HCT116 (cell line): ENCODE measurements at regions not wholly inside any gene's neighbourhood (a gene's known extent, or its start where the extent isn't known, plus 50 kb on each side); places are given as distances from the start of the nearest gene placed in this dataset.

Source experiments
- ATAC-seq: fragments of 200-7000 bp; cut with Tn5 transposase; 2 replicates; pipeline ENCODE4 v1.9.1; 2020; ENCODE audit warnings: mild to moderate bottlenecking, moderate library complexity
- BruUV-seq: library from RNA; stranded (reverse); fragments of 400-500 nt; replicated peaks from 2 replicates; lab custom pipeline; 2021; lab: Mats Ljungman, UMichigan
- CTCF ChIA-PET: fragments of 300-600 bp; sonication (Branson Sonifier 250); formaldehyde crosslinking; loops from one replicate; lab custom pipeline; 2021; ENCODE audit warnings: antibody characterized with exemption; lab: Charles Lee
- POLR2A ChIA-PET: fragments of 300-600, 350-600 bp; sonication (Branson Sonifier 250); formaldehyde crosslinking; loops from one replicate; lab custom pipeline; 2021; ENCODE audit warnings: antibody characterized with exemption; lab: Charles Lee
- RAD21 ChIA-PET, 2 experiments: fragments of 300-600 bp; sonication (Branson Sonifier 250); formaldehyde crosslinking; loops; one replicate each; lab custom pipeline; 2023; ENCODE audit warnings: low total read pairs in 2 of 2; ENCODE audit not compliant: uncharacterized antibody in 2 of 2, unreplicated experiment in 2 of 2, low non-redundant PET in 1 of 2; lab: Charles Lee
- DNase-seq: peaks from one replicate; pipeline ENCODE4 v3.0.0-alpha.2; 2010; ENCODE audit warnings: low read depth, low spot score
- H2AFZ ChIP-seq: fragments of 200-600 bp; shearing (Covaris generic), sonication (generic); 2 replicates; pipeline ENCODE4 v1.6.1; 2017; ENCODE audit warnings: low read depth, mixed run types, mixed read lengths, antibody characterized with exemption, low read length; ENCODE audit not compliant: poor library complexity, severe bottlenecking
- H3K27ac ChIP-seq: 2 replicates; pipeline ENCODE4 v1.5.1; 2012; ENCODE audit warnings: low read depth, low read length
- H3K27me3 ChIP-seq: fragments of 200-600 bp; sonication (generic); 2 replicates; pipeline ENCODE4 v1.6.1; 2016; ENCODE audit warnings: mixed run types, low read length, mixed read lengths; ENCODE audit not compliant: insufficient read depth
- H3K36me3 ChIP-seq, 2 experiments: fragments of 200-500 bp in 1 of 2; fragments of 200-600 bp in 1 of 2; sonication (Bioruptor generic) in 1 of 2; sonication (generic) in 1 of 2; 2 replicates each; pipeline versions ENCODE4 v1.5.1 to v1.6.1; 2014 to 2016; ENCODE audit warnings: low read length in 2 of 2, inconsistent platforms in 1 of 2, mixed read lengths in 1 of 2, mixed run types in 1 of 2; ENCODE audit not compliant: insufficient read depth in 2 of 2, control insufficient read depth in 1 of 2
- H3K4me1 ChIP-seq, 2 experiments: fragments of 200-600 bp in 1 of 2; sonication (generic) in 1 of 2; 2 replicates each; pipeline versions ENCODE4 v1.5.1 to v1.6.1; 2012 to 2017; ENCODE audit warnings: low read length in 2 of 2, inconsistent platforms in 1 of 2, mild to moderate bottlenecking in 1 of 2, mixed read lengths in 1 of 2, mixed run types in 1 of 2, moderate library complexity in 1 of 2; ENCODE audit not compliant: insufficient read depth in 2 of 2, control insufficient read depth in 1 of 2
- H3K4me2 ChIP-seq: fragments of 200-600 bp; sonication (generic); 2 replicates; pipeline ENCODE4 v1.6.1; 2017; ENCODE audit warnings: mixed run types, low read length, mixed read lengths
- H3K4me3 ChIP-seq, 2 experiments: fragments of 200-600 bp in 1 of 2; sonication (generic) in 1 of 2; replicated peaks in 1 of 2; 2 replicates each; pipeline ENCODE4 v1.5.1; 2011 to 2016; ENCODE audit warnings: low read length in 2 of 2, control low read depth in 1 of 2, low read depth in 1 of 2, mild to moderate bottlenecking in 1 of 2, mixed read lengths in 1 of 2, mixed run types in 1 of 2
- H3K79me2 ChIP-seq: fragments of 200-600 bp; sonication (generic); 2 replicates; pipeline ENCODE4 v1.6.1; 2017; ENCODE audit warnings: mild to moderate bottlenecking, mixed run types, low read length, moderate library complexity, mixed read lengths; ENCODE audit not compliant: insufficient read depth
- H3K9ac ChIP-seq: fragments of 200-600 bp; sonication (generic); 2 replicates; pipeline ENCODE4 v1.6.1; 2016; ENCODE audit warnings: low read length, mixed read lengths
- H3K9me2 ChIP-seq: fragments of 200-600 bp; sonication (generic), shearing (Covaris generic); 2 replicates; pipeline ENCODE4 v1.6.1; 2017; ENCODE audit warnings: mixed run types, mild to moderate bottlenecking, moderate library complexity; ENCODE audit not compliant: insufficient read depth
- H3K9me3 ChIP-seq, 2 experiments: fragments of 200-500 bp in 1 of 2; fragments of 200-600 bp in 1 of 2; sonication (Bioruptor generic) in 1 of 2; sonication (generic) in 1 of 2; 2 replicates each; pipeline ENCODE4 v1.6.1; 2014 to 2017; ENCODE audit warnings: low read length in 2 of 2, mixed read lengths in 2 of 2, inconsistent platforms in 1 of 2, low read depth in 1 of 2, mild to moderate bottlenecking in 1 of 2, mixed run types in 1 of 2, moderate library complexity in 1 of 2; ENCODE audit not compliant: control insufficient read depth in 1 of 2, insufficient read depth in 1 of 2
- H4K20me1 ChIP-seq: fragments of 200-600 bp; sonication (generic), shearing (Covaris generic); 2 replicates; pipeline ENCODE4 v1.6.1; 2017; ENCODE audit warnings: mixed run types, mild to moderate bottlenecking, moderate library complexity; ENCODE audit not compliant: insufficient read depth
- ATF3 ChIP-seq: IDR thresholded peaks from 2 replicates; pipeline ENCODE4 v1.6.1; 2012
- CBX3 ChIP-seq: IDR thresholded peaks from 2 replicates; pipeline ENCODE4 v1.6.1; 2012; ENCODE audit warnings: low read depth
- CEBPB ChIP-seq: IDR thresholded peaks from 2 replicates; pipeline ENCODE4 v1.6.1; 2012; ENCODE audit warnings: low read depth
- EGR1 ChIP-seq: IDR thresholded peaks from 2 replicates; pipeline ENCODE4 v1.6.1; 2012; ENCODE audit warnings: low read depth
- ELF1 ChIP-seq: IDR thresholded peaks from 2 replicates; pipeline ENCODE4 v1.6.1; 2012; ENCODE audit warnings: low read depth, borderline replicate concordance
- EZH2 ChIP-seq: fragments of 200-600 bp; sonication (generic); IDR thresholded peaks from 2 replicates; pipeline ENCODE4 v1.6.1; 2017; ENCODE audit warnings: antibody characterized with exemption, mixed run types
- EZH2phosphoT487 ChIP-seq: fragments of 200-600 bp; IDR thresholded peaks from 2 replicates; pipeline ENCODE4 v1.6.1; 2018; ENCODE audit warnings: antibody characterized with exemption, borderline replicate concordance
- FOSL1 ChIP-seq: IDR thresholded peaks from 2 replicates; pipeline ENCODE4 v1.6.1; 2012; ENCODE audit warnings: low read depth
- JUND ChIP-seq: IDR thresholded peaks from 2 replicates; pipeline ENCODE4 v1.6.1; 2012
- POLR2A ChIP-seq: IDR thresholded peaks from 2 replicates; pipeline ENCODE4 v1.7.0; 2011; ENCODE audit warnings: borderline replicate concordance; ENCODE audit not compliant: insufficient read depth, insufficient read length; ENCODE audit errors: extremely low read depth
- RAD21 ChIP-seq: IDR thresholded peaks from 2 replicates; pipeline ENCODE4 v1.6.1; 2012; ENCODE audit warnings: low read depth, mild to moderate bottlenecking
- SRF ChIP-seq: IDR thresholded peaks from 2 replicates; pipeline ENCODE4 v1.6.1; 2012; ENCODE audit warnings: low read depth
- TCF7L2 ChIP-seq: IDR thresholded peaks from 2 replicates; pipeline ENCODE4 v1.7.0; 2011; ENCODE audit warnings: borderline replicate concordance, inconsistent platforms; ENCODE audit not compliant: insufficient read depth, insufficient read length; ENCODE audit errors: extremely low read depth
- YY1 ChIP-seq: IDR thresholded peaks from 2 replicates; pipeline ENCODE4 v1.6.1; 2011; ENCODE audit warnings: low read length, low read depth, moderate library complexity, mild to moderate bottlenecking; ENCODE audit not compliant: insufficient replicate concordance; ENCODE audit errors: extremely low read depth
- ZBTB33 ChIP-seq: IDR thresholded peaks from 2 replicates; pipeline ENCODE4 v1.6.1; 2011; ENCODE audit warnings: mild to moderate bottlenecking, low read length, moderate library complexity; ENCODE audit not compliant: insufficient replicate concordance; ENCODE audit errors: extremely low read depth
- ZFX ChIP-seq: fragments of 450-650 bp; IDR thresholded peaks from 2 replicates; pipeline ENCODE4 v1.6.1; 2017
- ZNF274 ChIP-seq: fragments of 200-500 bp; sonication (Bioruptor generic); IDR thresholded peaks from 2 replicates; pipeline ENCODE4 v1.6.1; 2014; ENCODE audit warnings: mild to moderate bottlenecking, low read depth, low read length, inconsistent platforms
- intact Hi-C: fragments of 100-400 bp; cut with micrococcal nuclease; formaldehyde crosslinking; loops from 2 replicates; pipeline ENCODE4 v1.10.0; 2022
- TF ChIP-seq, protein P1 (sequence below), 3 experiments: fragments of 200-600 bp in 1 of 3; sonication (generic) in 1 of 3; IDR thresholded peaks in 2 of 3; conservative IDR thresholded peaks in 1 of 3; 2 replicates each; pipeline ENCODE4 v1.5.1; 2012 to 2017; ENCODE audit warnings: low read depth in 2 of 3, low read length in 2 of 3, antibody characterized with exemption in 1 of 3, borderline replicate concordance in 1 of 3, control low read depth in 1 of 3, mild to moderate bottlenecking in 1 of 3, mixed read lengths in 1 of 3, mixed run types in 1 of 3, moderate library complexity in 1 of 3; ENCODE audit not compliant: insufficient read depth in 1 of 3
- TF ChIP-seq, protein P2 (sequence below): IDR thresholded peaks from 2 replicates; pipeline ENCODE4 v1.6.1; 2012

DNA sequence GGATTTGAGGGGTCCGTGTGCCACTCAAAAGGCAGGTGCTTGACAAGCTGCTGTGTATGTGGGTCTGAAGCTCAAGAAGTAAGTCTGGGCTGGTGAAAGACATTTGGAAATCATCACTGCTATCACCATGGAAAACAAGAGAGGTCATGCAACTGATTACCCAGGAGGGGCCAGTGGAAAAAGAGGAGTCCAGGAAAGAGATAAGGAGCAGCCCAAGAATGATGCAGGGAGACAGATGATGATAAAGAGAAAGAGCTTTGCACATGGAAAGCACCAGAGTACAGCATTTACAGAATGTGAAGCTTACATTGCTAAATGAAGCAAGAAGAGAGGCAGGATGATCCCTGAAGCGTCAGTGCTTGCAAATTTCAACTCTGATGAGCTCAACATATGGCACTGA lies 203.2 kb downstream of the SETD4 start:
- POLR2A ChIA-PET: no interaction called here
- Histone ChIP-seq H3K27me3 (no peaks in the 10 kb centered on the region), H4K20me1 (no peaks in the 10 kb centered on the region), H3K4me1 (no peaks in the 10 kb centered on the region), H3K9ac (no peak overlapping the region), H3K9me2 (no peaks in the 10 kb centered on the region), H3K79me2 (no peaks in the 10 kb centered on the region), H3K9me3 (no peaks in the 10 kb centered on the region)
- no peak for ATAC-seq
- intact Hi-C loops: no loop called here
- DNase-seq: no peak
- no TSS peak for BruUV-seq
- TF ChIP-seq ATF3 (no peak), EZH2phosphoT487 (no peak), YY1 (no peak), TCF7L2 (no peak)
- TF ChIP-seq, all 23 proteins: peak for 0
- no peak overlapping the region for H2AFZ ChIP-seq
- H3K4me3 ChIP-seq: no peak overlapping the region
- ChIA-PET RAD21 (no interaction called here), CTCF (no interaction called here)
- no peak overlapping the region for H3K4me2 ChIP-seq
- H3K36me3 ChIP-seq: no peaks in the 10 kb centered on the region
- no peak overlapping the region for H3K27ac ChIP-seq

GRCh38 chr21:35855484-35855883 lies 204.8 kb downstream of the SETD4 start:
- no peaks in the 10 kb centered on the region for H3K9me3 ChIP-seq
- H3K36me3 ChIP-seq: no peaks in the 10 kb centered on the region
- no peaks in the 10 kb centered on the region for H3K9me2 ChIP-seq
- H4K20me1 ChIP-seq: no peaks in the 10 kb centered on the region
- ChIA-PET RAD21 (no interaction called here), CTCF (no interaction called here), POLR2A (no interaction called here)
- no peaks in the 10 kb centered on the region for H3K4me1 ChIP-seq
- H3K9ac ChIP-seq: no peak overlapping the region
- no peak for ATAC-seq
- H3K27me3 ChIP-seq: no peaks in the 10 kb centered on the region
- H2AFZ ChIP-seq: no peak overlapping the region
- no peaks in the 10 kb centered on the region for H3K79me2 ChIP-seq
- intact Hi-C loops: no loop called here
- no peak for DNase-seq
- no peak overlapping the region for H3K4me3 ChIP-seq
- H3K27ac ChIP-seq: no peak overlapping the region
- H3K4me2 ChIP-seq: no peak overlapping the region
- no TSS peak for BruUV-seq
- TF ChIP-seq TCF7L2: no peak
- no peak for TF ChIP-seq RAD21
- TF ChIP-seq ZNF274: no peak
- TF ChIP-seq SRF: no peak
- TF ChIP-seq ELF1: no peak
- TF ChIP-seq JUND: no peak
- TF ChIP-seq CEBPB: no peak
- TF ChIP-seq ZBTB33: no peak
- TF ChIP-seq CBX3: no peak
- no peak for TF ChIP-seq EZH2phosphoT487
- no peak for TF ChIP-seq POLR2A
- TF ChIP-seq EZH2: no peak
- TF ChIP-seq EGR1: no peak
- TF ChIP-seq FOSL1: no peak
- TF ChIP-seq, protein P1, sequence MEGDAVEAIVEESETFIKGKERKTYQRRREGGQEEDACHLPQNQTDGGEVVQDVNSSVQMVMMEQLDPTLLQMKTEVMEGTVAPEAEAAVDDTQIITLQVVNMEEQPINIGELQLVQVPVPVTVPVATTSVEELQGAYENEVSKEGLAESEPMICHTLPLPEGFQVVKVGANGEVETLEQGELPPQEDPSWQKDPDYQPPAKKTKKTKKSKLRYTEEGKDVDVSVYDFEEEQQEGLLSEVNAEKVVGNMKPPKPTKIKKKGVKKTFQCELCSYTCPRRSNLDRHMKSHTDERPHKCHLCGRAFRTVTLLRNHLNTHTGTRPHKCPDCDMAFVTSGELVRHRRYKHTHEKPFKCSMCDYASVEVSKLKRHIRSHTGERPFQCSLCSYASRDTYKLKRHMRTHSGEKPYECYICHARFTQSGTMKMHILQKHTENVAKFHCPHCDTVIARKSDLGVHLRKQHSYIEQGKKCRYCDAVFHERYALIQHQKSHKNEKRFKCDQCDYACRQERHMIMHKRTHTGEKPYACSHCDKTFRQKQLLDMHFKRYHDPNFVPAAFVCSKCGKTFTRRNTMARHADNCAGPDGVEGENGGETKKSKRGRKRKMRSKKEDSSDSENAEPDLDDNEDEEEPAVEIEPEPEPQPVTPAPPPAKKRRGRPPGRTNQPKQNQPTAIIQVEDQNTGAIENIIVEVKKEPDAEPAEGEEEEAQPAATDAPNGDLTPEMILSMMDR (IDR thresholded peaks at IDR 0.05 in 2 of 3, conservative IDR thresholded peaks at IDR 0.05 in 1 of 3; ENCODE audit: borderline replicate concordance in 1 of 3, insufficient read depth in 1 of 3, low read depth in 2 of 3, low read length in 2 of 3): no peak
- TF ChIP-seq, protein P2, sequence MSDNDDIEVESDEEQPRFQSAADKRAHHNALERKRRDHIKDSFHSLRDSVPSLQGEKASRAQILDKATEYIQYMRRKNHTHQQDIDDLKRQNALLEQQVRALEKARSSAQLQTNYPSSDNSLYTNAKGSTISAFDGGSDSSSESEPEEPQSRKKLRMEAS: no peak
- TF ChIP-seq ZFX: no peak
